Caco-2 (cell line): ENCODE measurements at regions not wholly inside any gene's neighbourhood (a gene's known extent, or its start where the extent isn't known, plus 50 kb on each side); places are given as distances from the start of the nearest gene placed in this dataset.

Experiments
- BruUV-seq: library from RNA; stranded (reverse); fragments of 400-500 nt; replicated peaks from 2 replicates; lab custom pipeline; 2021; lab: Mats Ljungman, UMichigan
- CTCF ChIA-PET: fragments of 300-600 bp; sonication (Branson Sonifier 250); formaldehyde crosslinking; loops from one replicate; lab custom pipeline; 2022; ENCODE audit warnings: antibody characterized with exemption; lab: Charles Lee
- POLR2A ChIA-PET: fragments of 300-600 bp; sonication (Branson Sonifier 250); formaldehyde crosslinking; loops from one replicate; lab custom pipeline; 2022; ENCODE audit warnings: antibody characterized with exemption; lab: Charles Lee
- DNase-seq, 2 experiments: peaks; one replicate each; pipeline versions ENCODE4 v3.0.0 to v3.0.0-alpha.2; 2020 to 2022
- H3K27me3 ChIP-seq: replicated peaks from 2 replicates; pipeline ENCODE4 v1.6.0; 2011; ENCODE audit warnings: low read length; ENCODE audit not compliant: control insufficient read depth, insufficient read depth
- H3K36me3 ChIP-seq: 2 replicates; pipeline ENCODE4 v1.5.1; 2011; ENCODE audit warnings: low read length; ENCODE audit not compliant: control insufficient read depth, insufficient read depth
- H3K4me1 ChIP-seq: fragments of 250-450 bp; sonication (Bioruptor Pico); 2 replicates; pipeline ENCODE4 v1.5.1; 2020; ENCODE audit warnings: mild to moderate bottlenecking
- H3K4me3 ChIP-seq: 2 replicates; pipeline ENCODE4 v1.5.1; 2011; ENCODE audit warnings: low read depth, mild to moderate bottlenecking, control low read depth, low read length
- H3K9me3 ChIP-seq: fragments of 250-450 bp; sonication (Bioruptor Pico); 2 replicates; pipeline ENCODE4 v1.5.1; 2020; ENCODE audit warnings: mild to moderate bottlenecking, moderate library complexity
- H3K27ac Mint-ChIP-seq: one replicate; pipeline ENCODE4 v1.8.0; 2022; ENCODE audit warnings: mixed read lengths; ENCODE audit not compliant: unreplicated experiment
- H3K27me3 Mint-ChIP-seq: one replicate; pipeline ENCODE4 v1.8.0; 2022; ENCODE audit warnings: mixed read lengths; ENCODE audit not compliant: insufficient read depth, unreplicated experiment
- H3K36me3 Mint-ChIP-seq: one replicate; pipeline ENCODE4 v1.8.0; 2022; ENCODE audit warnings: mild to moderate bottlenecking, mixed read lengths; ENCODE audit not compliant: insufficient read depth, unreplicated experiment
- H3K4me1 Mint-ChIP-seq: one replicate; pipeline ENCODE4 v1.8.0; 2022; ENCODE audit warnings: low read depth, mixed read lengths; ENCODE audit not compliant: unreplicated experiment
- H3K4me3 Mint-ChIP-seq: one replicate; pipeline ENCODE4 v1.8.0; 2022; ENCODE audit warnings: mild to moderate bottlenecking, moderate library complexity, mixed read lengths; ENCODE audit not compliant: unreplicated experiment
- H3K9me3 Mint-ChIP-seq: one replicate; pipeline ENCODE4 v1.8.0; 2022; ENCODE audit warnings: mixed read lengths; ENCODE audit not compliant: unreplicated experiment
- intact Hi-C: fragments of 100-400 bp; cut with micrococcal nuclease; formaldehyde crosslinking; loops from one replicate; pipeline ENCODE4 v1.10.0; 2022; ENCODE audit not compliant: unreplicated experiment
- TF ChIP-seq, protein P1 (sequence below), 2 experiments: fragments of 200-600 bp in 1 of 2; IDR thresholded peaks; 1 replicate in 1 of 2; 2 replicates in 1 of 2; pipeline versions ENCODE4 v1.5.1 to v1.8.0; 2011 to 2022; ENCODE audit warnings: antibody characterized with exemption in 1 of 2, control low read depth in 1 of 2, inconsistent platforms in 1 of 2, low read depth in 1 of 2, low read length in 1 of 2, mild to moderate bottlenecking in 1 of 2, moderate library complexity in 1 of 2; ENCODE audit not compliant: insufficient read depth in 1 of 2, severe bottlenecking in 1 of 2, unreplicated experiment in 1 of 2

DNA sequence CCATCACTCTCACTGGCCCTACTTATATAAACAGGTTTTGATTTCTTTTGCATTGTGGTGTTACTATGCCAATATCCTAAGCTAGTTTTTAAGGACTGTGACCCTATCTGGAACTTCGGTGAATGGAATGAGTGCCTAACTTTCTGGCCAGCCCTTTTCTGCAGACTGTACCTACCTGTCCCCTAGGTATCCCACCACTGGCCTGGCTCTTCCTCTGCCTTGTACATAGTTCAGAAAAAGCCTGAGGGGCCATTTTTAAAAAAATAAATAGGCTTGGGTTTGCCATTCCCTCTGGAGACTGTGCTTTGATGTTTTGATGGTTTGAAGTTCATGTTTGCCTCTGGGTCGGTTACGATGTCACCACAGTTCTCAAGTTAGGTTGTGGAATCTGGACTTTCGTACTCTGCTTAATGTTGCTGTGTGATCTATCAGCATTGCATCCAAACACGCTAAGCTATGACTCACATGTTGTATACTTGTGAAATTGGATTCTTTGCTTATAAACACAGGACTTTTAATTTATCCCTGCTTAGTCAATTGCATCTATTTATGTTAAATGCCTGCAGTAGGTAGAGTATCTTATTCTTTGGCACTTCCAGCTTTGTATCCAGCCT lies 182.0 kb downstream of the ANKRD50 start:
- Mint-ChIP-seq H3K4me3 (no peak overlapping the region), H3K9me3 (no peaks in the 10 kb centered on the region), H3K27me3 (no peaks in the 10 kb centered on the region), H3K4me1 (peaks cover 6% of the 10 kb centered on the region), H3K36me3 (no peaks in the 10 kb centered on the region), H3K27ac (peak overlapping the region; percentile 71)
- TF ChIP-seq, protein P1, sequence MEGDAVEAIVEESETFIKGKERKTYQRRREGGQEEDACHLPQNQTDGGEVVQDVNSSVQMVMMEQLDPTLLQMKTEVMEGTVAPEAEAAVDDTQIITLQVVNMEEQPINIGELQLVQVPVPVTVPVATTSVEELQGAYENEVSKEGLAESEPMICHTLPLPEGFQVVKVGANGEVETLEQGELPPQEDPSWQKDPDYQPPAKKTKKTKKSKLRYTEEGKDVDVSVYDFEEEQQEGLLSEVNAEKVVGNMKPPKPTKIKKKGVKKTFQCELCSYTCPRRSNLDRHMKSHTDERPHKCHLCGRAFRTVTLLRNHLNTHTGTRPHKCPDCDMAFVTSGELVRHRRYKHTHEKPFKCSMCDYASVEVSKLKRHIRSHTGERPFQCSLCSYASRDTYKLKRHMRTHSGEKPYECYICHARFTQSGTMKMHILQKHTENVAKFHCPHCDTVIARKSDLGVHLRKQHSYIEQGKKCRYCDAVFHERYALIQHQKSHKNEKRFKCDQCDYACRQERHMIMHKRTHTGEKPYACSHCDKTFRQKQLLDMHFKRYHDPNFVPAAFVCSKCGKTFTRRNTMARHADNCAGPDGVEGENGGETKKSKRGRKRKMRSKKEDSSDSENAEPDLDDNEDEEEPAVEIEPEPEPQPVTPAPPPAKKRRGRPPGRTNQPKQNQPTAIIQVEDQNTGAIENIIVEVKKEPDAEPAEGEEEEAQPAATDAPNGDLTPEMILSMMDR (IDR thresholded peaks at IDR 0.05; ENCODE audit: insufficient read depth in 1 of 2, low read depth in 1 of 2, low read length in 1 of 2, severe bottlenecking in 1 of 2, unreplicated experiment in 1 of 2), result no peak
- Histone ChIP-seq H3K4me3 (no peak overlapping the region), H3K4me1 (peaks cover 24% of the 10 kb centered on the region; the same call in 1 of the 2 replicates), H3K9me3 (no peaks in the 10 kb centered on the region), H3K36me3 (no peaks in the 10 kb centered on the region), H3K27me3 (no peaks in the 10 kb centered on the region)
- DNase-seq, result peak; percentile 63 to 69
- intact Hi-C loops, result loop anchor here (1.0 kb wide), 2 partner anchors 47 to 183 kb away; no protein-coding TSS in a partner anchor
- no TSS peak for BruUV-seq
- POLR2A ChIA-PET, result no interaction called here
- CTCF ChIA-PET, result no interaction called here

DNA sequence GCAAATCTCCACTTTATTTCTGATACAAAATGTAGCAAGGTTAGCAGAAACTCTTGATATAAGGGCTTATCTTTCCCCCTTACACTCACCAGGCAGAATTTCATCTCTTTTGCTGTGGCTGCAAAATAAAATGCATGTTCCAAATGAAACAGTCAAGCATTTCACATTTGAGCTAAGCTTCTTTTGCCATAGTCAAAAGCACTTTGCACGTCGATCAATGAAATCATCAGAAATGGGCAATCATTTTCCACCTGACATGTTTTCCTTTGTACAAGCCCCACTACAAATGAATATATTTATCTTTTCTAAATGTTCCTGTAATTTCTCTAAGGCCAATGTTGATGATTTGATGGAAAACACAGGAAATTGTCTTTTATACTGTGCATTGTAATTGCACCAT lies 178.4 kb downstream of the ANKRD50 start:
- no peak for DNase-seq
- no peaks in the 10 kb centered on the region for H3K9me3 Mint-ChIP-seq
- no peaks in the 10 kb centered on the region for H3K36me3 ChIP-seq
- no peaks in the 10 kb centered on the region for H3K27me3 Mint-ChIP-seq
- no peaks in the 10 kb centered on the region for H3K27me3 ChIP-seq
- POLR2A ChIA-PET, result no interaction called here
- TF ChIP-seq, protein P1 (IDR thresholded peaks at IDR 0.05; ENCODE audit: insufficient read depth in 1 of 2, low read depth in 1 of 2, low read length in 1 of 2, severe bottlenecking in 1 of 2, unreplicated experiment in 1 of 2), result no peak
- intact Hi-C loops, result no loop called here
- peaks cover 18% of the 10 kb centered on the region; the same call in 1 of the 2 replicates for H3K4me1 ChIP-seq
- no peak overlapping the region for H3K4me3 ChIP-seq
- H3K36me3 Mint-ChIP-seq, result no peaks in the 10 kb centered on the region
- H3K4me1 Mint-ChIP-seq, result peaks cover 6% of the 10 kb centered on the region
- CTCF ChIA-PET, result no interaction called here
- no TSS peak for BruUV-seq
- no peak overlapping the region for H3K4me3 Mint-ChIP-seq
- no peaks in the 10 kb centered on the region for H3K9me3 ChIP-seq
- no peak overlapping the region for H3K27ac Mint-ChIP-seq

GRCh38 chr4:124535003-124535402 lies 177.5 kb downstream of the ANKRD50 start:
- Histone ChIP-seq H3K9me3 (no peaks in the 10 kb centered on the region), H3K27me3 (no peaks in the 10 kb centered on the region), H3K4me1 (peaks cover 15% of the 10 kb centered on the region; the same call in 1 of the 2 replicates), H3K36me3 (no peaks in the 10 kb centered on the region), H3K4me3 (no peak overlapping the region)
- Mint-ChIP-seq H3K4me1 (peaks cover 6% of the 10 kb centered on the region), H3K9me3 (no peaks in the 10 kb centered on the region), H3K27ac (no peak overlapping the region), H3K4me3 (no peak overlapping the region), H3K27me3 (no peaks in the 10 kb centered on the region), H3K36me3 (no peaks in the 10 kb centered on the region)
- TF ChIP-seq, protein P1 (IDR thresholded peaks at IDR 0.05; ENCODE audit: insufficient read depth in 1 of 2, low read depth in 1 of 2, low read length in 1 of 2, severe bottlenecking in 1 of 2, unreplicated experiment in 1 of 2), result no peak
- CTCF ChIA-PET, result no interaction called here
- no peak for DNase-seq
- intact Hi-C loops, result no loop called here
- POLR2A ChIA-PET, result no interaction called here
- BruUV-seq, result no TSS peak
